ENCODE measurements at regions not wholly inside any gene's neighbourhood (a gene's known extent, or its start where the extent isn't known, plus 50 kb on each side); places are given as distances from the start of the nearest gene placed in this dataset.
"Not testable (repeated sequence)": the region's sequence is repeated elsewhere in the genome, so short reads cannot be mapped to it uniquely, and the experiment has no call there.

- BruUV-seq (replicated peaks); H4K20me1 ChIP-seq (ENCODE audit: low read length); intact Hi-C loops (cut with micrococcal nuclease); ATAC-seq; H3K79me2 ChIP-seq (ENCODE audit: low read length); H3K27ac ChIP-seq (ENCODE audit: low read length); H3K36me3 ChIP-seq (ENCODE audit: low read depth, low read length); H3K4me2 ChIP-seq (ENCODE audit: low read length); H2AFZ ChIP-seq (ENCODE audit: low read length); DNase-seq; H3K4me1 ChIP-seq (ENCODE audit: insufficient read depth, low read length); CTCF ChIA-PET; POLR2A ChIA-PET (ENCODE audit: unreplicated experiment); H3K4me3 ChIP-seq (ENCODE audit: low read length); H3K9ac ChIP-seq (ENCODE audit: low read length); H3K9me3 ChIP-seq (ENCODE audit: low read length); H3F3A ChIP-seq (ENCODE audit: low read length, unreplicated experiment); H3K9me2 ChIP-seq (replicated peaks; ENCODE audit: low read length): not testable (repeated sequence)
- peaks cover 21% of the 10 kb centered on the region for H3K27me3 ChIP-seq (ENCODE audit: low read length)
These were observed 110.6 kb downstream of the RPIA start for GRCh38 chr2:88802026-88802425.

- ChIA-PET POLR2A (ENCODE audit: unreplicated experiment) (no interaction called here), CTCF (no interaction called here)
These were observed 115.9 kb downstream of the RPIA start for GRCh38 chr2:88807237-88807962.

GRCh38 chr2:88808083-88808482 is 116.6 kb downstream of the RPIA start:
- ChIA-PET CTCF (no interaction called here), POLR2A (ENCODE audit: unreplicated experiment) (no interaction called here)
- no peak for DNase-seq
- no peak for TF ChIP-seq EZH2phosphoT487 (IDR thresholded peaks at IDR 0.05; ENCODE audit: borderline replicate concordance, low read length)
- TF ChIP-seq EZH2 (IDR thresholded peaks at IDR 0.05; ENCODE audit: low read length, unreplicated experiment) = no peak
- TF ChIP-seq, protein P1, sequence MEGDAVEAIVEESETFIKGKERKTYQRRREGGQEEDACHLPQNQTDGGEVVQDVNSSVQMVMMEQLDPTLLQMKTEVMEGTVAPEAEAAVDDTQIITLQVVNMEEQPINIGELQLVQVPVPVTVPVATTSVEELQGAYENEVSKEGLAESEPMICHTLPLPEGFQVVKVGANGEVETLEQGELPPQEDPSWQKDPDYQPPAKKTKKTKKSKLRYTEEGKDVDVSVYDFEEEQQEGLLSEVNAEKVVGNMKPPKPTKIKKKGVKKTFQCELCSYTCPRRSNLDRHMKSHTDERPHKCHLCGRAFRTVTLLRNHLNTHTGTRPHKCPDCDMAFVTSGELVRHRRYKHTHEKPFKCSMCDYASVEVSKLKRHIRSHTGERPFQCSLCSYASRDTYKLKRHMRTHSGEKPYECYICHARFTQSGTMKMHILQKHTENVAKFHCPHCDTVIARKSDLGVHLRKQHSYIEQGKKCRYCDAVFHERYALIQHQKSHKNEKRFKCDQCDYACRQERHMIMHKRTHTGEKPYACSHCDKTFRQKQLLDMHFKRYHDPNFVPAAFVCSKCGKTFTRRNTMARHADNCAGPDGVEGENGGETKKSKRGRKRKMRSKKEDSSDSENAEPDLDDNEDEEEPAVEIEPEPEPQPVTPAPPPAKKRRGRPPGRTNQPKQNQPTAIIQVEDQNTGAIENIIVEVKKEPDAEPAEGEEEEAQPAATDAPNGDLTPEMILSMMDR (conservative IDR thresholded peaks at IDR 0.05; ENCODE audit: low read depth, low read length) = no peak
- no peak overlapping the region for H3K27ac ChIP-seq (ENCODE audit: low read length)
- H3K4me1 ChIP-seq (ENCODE audit: insufficient read depth, low read length) = no peaks in the 10 kb centered on the region
- intact Hi-C loops (cut with micrococcal nuclease) = no loop called here
- no peak overlapping the region for H3K9ac ChIP-seq (ENCODE audit: low read length)
- H3K27me3 ChIP-seq (ENCODE audit: low read length) = peaks cover 42% of the 10 kb centered on the region
- ATAC-seq = no peak
- H2AFZ ChIP-seq (ENCODE audit: low read length) = no peak overlapping the region
- no peaks in the 10 kb centered on the region for H3F3A ChIP-seq (ENCODE audit: low read length, unreplicated experiment)
- no peaks in the 10 kb centered on the region for H4K20me1 ChIP-seq (ENCODE audit: low read length)
- no peaks in the 10 kb centered on the region for H3K36me3 ChIP-seq (ENCODE audit: low read depth, low read length)
- no peaks in the 10 kb centered on the region for H3K9me2 ChIP-seq (replicated peaks; ENCODE audit: low read length)
- H3K4me2 ChIP-seq (ENCODE audit: low read length) = no peak overlapping the region
- no peaks in the 10 kb centered on the region for H3K9me3 ChIP-seq (ENCODE audit: low read length)
- no peaks in the 10 kb centered on the region for H3K79me2 ChIP-seq (ENCODE audit: low read length)
- no peak overlapping the region for H3K4me3 ChIP-seq (ENCODE audit: low read length)
- BruUV-seq (replicated peaks) = no TSS peak

More at GRCh38 chr2:88807237-88807962, 115.9 kb downstream of the RPIA start:
- H2AFZ ChIP-seq (ENCODE audit: low read length) = no peak overlapping the region
- no peak for DNase-seq
- intact Hi-C loops (cut with micrococcal nuclease) = no loop called here
- no peak overlapping the region for H3K4me2 ChIP-seq (ENCODE audit: low read length)
- no peak overlapping the region for H3K4me3 ChIP-seq (ENCODE audit: low read length)
- H4K20me1 ChIP-seq (ENCODE audit: low read length) = no peaks in the 10 kb centered on the region
- H3K9me2 ChIP-seq (replicated peaks; ENCODE audit: low read length) = no peaks in the 10 kb centered on the region
- TF ChIP-seq EZH2phosphoT487 (IDR thresholded peaks at IDR 0.05; ENCODE audit: borderline replicate concordance, low read length) = no peak
- TF ChIP-seq, protein P1 (conservative IDR thresholded peaks at IDR 0.05; ENCODE audit: low read depth, low read length) = no peak
- TF ChIP-seq EZH2 (IDR thresholded peaks at IDR 0.05; ENCODE audit: low read length, unreplicated experiment) = no peak
- ATAC-seq = no peak
- H3F3A ChIP-seq (ENCODE audit: low read length, unreplicated experiment) = no peaks in the 10 kb centered on the region
- H3K4me1 ChIP-seq (ENCODE audit: insufficient read depth, low read length) = no peaks in the 10 kb centered on the region
- BruUV-seq (replicated peaks) = no TSS peak
- H3K27me3 ChIP-seq (ENCODE audit: low read length) = peaks cover 42% of the 10 kb centered on the region
- no peaks in the 10 kb centered on the region for H3K79me2 ChIP-seq (ENCODE audit: low read length)
- H3K9me3 ChIP-seq (ENCODE audit: low read length) = no peaks in the 10 kb centered on the region
- no peak overlapping the region for H3K9ac ChIP-seq (ENCODE audit: low read length)
- H3K27ac ChIP-seq (ENCODE audit: low read length) = no peak overlapping the region
- H3K36me3 ChIP-seq (ENCODE audit: low read depth, low read length) = no peaks in the 10 kb centered on the region
